Skin of body (tissue), 1 donor: ENCODE measurements at regions not wholly inside any gene's neighbourhood (a gene's known extent, or its start where the extent isn't known, plus 50 kb on each side); places are given as distances from the start of the nearest gene placed in this dataset.

Source experiments
- DNase-seq: peaks from one replicate; lab custom pipeline; 2025; lab: John Stamatoyannopoulos, UW

DNA sequence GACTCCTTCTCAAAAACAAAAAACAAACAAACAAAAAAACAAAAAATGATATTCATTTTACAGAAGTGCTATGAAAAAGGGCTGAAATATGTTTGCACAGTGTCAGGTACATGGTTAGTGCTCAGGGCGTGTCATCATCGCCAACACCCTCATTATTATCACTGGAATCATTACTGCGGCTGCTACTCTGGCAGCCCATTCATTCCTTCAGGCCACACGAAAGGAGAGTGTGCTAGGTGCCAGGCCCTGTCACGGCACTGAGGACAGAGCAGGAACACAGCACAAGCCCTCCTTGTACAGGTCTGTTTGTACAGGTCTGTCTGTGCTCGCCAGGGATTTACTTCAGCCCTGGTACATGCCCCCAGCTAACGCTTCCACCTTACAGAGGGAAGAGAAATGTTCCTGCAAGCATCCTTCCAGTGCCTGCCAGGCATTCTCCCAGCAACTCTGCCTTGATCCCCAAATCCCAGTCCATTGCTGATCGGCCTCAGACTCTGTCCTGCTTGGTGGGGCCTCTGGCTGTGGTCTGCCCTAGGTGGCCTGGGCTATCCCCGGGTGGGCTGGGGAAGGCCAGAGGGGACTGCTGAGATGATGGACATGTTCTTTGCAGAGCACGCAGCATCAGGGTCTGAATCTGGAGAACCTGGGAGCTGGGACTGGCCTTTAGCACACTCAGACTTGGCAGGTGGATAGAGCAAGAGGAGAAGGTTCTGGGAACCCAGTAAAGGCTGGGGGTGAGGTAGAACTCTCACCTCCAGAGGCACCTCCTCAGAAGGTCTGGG is 210.7 kb downstream of the URI1 start:
- no peak for DNase-seq

DNA sequence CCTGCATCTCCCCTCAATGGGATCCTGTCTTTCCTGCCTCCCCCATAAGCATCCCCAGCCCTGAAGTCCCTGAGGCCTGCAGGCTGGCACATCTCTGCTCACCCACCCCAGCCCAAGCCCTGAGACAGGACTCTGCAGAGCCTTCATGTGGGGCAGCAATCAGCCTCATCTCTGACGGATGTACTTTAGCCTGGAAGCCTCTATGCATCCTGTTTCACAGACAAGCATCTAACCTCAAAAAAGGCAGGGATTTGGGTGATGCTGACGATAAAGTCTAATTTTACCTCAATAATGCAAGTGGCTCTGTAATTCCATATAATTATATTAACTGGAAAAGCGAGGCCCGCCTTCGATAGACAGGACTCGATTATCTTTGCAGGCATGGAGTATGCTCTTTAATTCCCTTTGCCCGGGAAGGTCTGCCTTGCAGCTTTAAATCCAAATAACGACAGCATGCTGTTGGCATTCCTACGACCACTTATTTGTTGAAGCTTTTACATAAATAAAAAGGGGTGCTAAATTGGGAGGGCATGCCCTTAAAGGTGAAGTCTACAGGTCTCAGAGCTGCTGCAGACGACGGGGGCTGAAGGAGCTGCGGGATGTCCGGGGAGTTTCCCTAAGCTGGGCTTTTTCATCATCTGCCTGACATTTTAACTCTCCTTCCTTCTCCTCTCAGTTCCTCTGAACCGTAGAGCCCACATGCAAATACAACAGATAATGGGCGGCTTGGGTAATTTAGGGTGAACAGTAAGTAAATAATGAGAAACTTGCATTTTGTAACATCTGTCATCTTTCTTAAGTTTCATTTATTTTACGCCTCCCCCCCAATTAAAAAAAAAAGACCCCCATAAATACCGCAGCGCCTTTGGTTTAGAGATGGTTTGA is 211.5 kb downstream of the URI1 start:
- DNase-seq = no peak

DNA sequence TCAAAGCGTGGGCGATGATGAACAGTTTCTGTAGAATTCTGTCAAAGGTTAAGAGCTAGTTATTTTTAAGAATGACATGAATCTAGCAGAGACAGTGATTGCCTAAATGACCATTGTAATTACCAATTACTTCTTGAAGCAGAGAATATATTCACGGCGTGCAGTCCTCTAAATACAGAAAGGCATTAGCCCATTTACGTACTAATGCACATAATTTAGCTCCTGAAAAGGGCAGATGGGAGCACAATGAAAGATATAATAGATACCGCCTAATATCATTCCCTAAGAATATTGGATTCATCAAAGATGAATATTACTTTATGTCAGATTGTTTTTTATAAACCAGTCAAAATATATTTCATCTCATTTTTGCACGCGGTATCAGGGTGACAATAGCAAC is 212.4 kb downstream of the URI1 start:
- no peak for DNase-seq

DNA sequence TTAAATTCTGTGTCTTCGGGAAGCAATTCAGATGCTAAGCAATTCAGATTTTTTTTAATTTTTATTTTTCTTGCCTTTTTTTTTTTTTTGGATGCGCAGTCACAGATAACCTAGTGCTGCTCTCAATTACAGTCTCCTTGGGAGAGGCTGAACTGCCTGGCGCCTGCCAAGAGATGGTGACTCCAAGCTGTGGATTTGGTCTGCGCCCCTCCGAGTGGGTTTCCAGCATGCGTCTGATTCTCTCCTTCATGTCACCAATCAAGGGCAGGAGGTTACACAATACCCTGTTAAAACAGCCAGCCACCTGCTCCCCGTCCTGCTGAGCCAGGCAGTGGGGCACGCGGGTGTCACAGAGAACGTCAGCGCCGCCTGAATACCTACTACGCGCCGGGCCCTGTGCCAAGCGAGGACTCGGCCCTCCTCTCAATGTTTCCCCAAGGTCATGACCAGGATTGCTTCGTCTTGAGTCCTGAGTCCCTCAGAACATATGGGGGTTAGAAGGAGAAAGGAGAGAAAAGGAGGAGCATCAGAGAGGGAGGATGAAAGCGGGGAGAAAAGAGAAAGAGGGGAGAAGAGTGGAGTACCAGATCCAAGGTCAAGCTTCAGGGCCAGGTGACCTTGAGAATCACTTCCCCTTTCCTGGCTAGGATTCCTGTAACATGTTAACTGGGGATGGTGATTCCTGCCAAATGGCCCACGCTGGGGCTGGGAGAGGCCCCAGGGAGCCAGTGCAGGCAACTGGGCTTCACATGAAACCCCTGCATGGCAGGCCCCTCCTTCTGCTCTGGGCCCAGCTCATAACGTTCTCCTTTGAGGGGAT is 213.6 kb downstream of the URI1 start:
- DNase-seq = no peak

DNA sequence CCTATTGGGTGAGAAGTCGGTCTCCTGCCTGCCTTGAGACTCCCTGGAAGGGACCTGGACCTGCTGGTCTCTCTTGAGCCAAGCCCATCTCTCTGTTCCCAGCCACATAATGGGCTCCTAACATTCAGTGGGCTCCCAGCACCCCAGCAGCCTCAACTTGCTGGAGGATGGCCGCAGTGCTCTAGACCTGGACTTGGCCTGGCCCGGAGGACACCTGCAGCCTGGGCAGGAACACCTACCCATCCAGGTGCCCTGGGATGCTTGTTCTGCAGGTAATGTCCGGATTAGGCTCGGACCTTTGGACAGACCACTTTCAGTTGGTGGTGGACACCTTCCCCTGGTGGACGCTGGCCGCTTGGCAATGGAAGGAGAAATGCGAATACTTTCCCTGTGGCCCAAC is 214.6 kb downstream of the URI1 start:
- DNase-seq = no peak

DNA sequence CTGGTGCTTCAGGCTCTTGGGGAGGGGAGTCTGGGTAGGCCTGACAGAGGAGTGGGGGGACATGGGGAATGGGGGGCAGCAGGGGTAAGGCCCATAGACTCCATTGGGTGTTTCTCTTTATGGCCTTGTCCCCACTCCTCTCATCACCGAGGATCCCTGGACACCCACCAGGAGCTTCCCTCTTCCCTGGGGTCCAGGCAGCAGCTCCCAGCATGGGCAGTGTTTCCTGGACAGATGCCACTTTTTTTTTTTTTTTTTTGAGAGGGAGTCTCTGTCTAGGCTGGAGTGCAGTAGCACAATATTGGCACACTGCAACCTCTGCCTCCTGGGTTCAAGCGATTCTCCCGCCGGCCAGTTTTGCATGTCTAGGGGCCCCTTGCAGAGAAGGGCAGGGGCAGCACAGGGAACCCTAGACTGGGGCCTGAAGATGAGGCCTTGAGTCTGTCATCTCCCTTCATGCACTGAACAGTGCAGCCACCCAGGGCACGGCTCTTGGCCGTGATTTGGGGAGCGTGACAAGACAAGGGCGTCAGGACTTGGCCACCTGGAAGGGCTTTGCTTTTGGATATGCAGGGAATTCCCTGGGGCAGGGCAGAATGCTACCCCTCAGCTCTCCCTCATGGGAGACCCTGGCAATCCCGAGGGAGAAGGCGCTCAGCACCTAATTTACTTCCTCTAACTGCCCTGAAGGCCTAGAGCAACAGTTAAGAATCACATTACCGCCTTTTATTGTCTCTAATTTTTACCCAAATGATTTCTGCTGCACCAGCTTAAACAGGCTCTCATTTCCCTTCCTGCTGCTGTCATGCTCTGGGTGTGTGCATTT is 213.9 kb upstream of the ZNF536 start:
- DNase-seq = no peak

DNA sequence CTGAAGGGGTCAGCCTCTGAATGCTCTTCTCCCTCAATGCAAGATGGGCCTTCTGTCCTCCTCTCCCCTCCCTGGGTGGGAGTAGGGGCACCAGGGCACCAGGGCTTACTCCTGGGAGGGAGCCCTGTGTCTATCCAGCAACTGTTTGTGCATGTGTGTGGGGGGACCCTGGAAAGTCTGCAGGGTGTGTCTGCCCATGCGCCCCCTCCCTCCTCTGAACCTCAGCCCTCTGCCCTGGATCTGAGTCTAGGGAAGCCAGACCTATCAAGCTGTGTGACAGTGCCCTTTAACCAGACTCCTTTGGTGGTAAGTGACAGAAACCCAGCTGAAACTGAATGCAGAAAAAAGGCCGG is 213.3 kb upstream of the ZNF536 start:
- no peak for DNase-seq

DNA sequence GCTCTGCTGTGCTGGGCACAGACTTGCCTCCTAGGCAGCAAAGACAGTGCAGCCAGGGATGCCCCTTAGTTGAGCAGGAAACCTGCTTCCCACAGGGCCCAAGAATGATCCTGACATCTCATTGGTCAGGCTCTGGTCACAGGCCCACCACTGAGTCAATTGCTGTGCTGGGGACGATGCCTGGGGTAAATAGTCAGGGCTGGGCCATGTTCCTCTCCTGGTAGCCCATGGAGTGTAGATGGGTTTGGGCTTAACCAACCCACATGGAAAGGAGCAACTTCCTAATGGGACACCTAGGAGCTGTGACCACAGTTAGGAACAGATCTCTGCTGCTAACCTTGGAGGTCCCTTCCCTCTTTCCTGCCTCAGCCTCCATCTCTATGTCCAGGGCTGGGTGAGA is 212.5 kb upstream of the ZNF536 start:
- DNase-seq = no peak

DNA sequence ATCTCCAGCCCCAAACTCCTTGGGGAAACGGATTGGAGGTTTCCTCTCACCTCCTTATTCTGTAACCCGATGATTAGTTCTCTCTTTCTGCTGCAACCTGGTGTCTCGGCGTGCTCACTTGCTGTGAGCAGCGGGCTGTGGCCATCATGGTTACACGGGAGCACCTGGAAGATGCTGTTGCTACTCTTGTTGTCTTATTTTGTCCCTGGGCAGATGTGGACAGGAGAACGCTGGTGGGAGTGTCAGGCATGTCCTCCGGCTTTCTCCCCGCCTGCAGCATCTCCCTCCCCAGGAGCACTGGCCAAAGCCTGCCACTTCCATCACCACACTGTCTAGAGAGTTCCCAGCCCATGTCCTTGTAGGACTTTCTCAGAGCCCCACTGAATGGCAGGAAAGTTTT is 211.8 kb upstream of the ZNF536 start:
- no peak for DNase-seq

DNA sequence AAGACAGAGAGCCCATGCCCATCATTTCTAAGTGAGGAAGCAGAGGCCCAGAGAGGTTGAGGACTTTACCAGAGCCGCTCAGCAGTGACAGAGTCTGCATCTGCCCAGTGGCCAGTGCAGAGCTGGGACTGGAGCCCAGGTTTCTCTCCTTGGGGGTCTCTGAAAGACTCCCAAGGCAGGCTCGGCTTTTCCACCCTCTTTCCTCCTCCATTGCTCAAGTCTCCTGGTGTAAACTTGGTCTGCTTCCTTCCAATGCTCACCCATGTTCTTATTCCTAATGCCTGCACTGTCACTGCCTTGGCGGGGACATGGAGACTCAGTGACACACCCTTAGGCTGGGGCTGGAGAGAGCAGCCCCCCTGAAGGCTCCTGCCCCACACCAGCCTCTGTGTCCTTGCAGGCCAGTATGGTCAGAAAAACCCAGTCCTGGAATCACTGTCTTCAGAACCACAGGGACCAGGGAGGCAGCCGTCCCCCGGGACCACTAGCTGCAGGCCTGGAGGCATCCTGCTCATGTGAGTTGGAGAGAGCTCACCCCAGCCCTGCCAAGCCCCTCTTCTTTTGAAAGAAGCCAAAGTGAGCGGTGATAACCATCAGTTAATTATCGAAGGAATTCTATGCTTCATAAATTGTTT is 211.0 kb upstream of the ZNF536 start:
- no peak for DNase-seq

DNA sequence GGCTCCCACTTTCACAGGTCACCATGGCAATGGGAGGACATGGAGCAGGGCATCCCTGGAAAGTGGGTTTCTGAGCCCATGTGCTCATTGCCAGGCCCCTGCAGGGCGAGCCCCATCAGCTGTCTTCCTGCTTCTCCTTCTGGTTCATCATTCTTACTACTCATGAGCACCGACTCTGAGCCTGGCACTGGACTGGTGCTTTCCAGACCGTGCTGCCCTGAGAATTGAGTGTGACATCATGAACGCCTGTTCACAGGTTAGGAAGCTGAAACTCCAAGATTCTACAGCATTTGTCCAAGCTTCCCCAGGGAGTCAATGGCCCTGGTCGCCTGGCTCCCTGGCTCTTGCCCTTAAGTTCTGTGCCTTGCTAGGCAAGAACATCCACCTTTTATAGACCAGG is 210.4 kb upstream of the ZNF536 start:
- DNase-seq = no peak

DNA sequence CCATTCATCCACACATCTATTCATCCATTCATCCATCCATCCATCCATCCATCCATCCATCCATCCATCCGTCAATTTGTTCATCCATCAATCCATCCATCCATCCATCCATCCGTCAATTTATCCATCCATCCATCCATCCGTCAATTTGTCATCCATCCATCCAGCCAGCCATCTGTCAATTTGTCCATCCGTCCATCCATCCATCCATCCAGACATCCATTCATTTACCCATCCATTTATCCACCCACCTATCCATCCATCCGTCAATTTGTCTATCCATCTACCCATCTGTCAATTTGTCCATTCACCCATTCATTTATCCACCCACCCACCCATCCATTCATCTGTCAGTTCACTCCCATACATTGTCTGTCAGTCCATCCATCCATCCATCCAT is 209.5 kb upstream of the ZNF536 start:
- DNase-seq = no peak

DNA sequence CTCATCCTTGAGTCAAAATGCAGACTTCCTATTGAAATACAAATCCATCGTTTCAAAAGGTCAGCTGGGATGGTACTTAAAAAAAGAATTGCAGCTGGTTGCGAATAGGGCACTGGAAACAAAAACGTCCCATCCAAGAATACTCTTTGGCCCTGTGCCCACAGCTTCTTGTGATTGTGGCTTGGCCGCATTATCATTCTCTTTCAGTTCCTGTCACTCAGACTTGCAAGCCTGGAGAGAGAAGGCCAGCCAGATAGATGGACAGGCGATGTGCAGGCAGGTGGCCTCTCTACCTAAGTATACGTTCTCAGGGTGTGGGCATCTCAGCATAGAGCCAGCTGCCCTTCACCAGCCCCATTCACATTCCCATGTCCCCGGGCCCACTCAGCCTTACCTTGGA is 208.5 kb upstream of the ZNF536 start:
- no peak for DNase-seq

DNA sequence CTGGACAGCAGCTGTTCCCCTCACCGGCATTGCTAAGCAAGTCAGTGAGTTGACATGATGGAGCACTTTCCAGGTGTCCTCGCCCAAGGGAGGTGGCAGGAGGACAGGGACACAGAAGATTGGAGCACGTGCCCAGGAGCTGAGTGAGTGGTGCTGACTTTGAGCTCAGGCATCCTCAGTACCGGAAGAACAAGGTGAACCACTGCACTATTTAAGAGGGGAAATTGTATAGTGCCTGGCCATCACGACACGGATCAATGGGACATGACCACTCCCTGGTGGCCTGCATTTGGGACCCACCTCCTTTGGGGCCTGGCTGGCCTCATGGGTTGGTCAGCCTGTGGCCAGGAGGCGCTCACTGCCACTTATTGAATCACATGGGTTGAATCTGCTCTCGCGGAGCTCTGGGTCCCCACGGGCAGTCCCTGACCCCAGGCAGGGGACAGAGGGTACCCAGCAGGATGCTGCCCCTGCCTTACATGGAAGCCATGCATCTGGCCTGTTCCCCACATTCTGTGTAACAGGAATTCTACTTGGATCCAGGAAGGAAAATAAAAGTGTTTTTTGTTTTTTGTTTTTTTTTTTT is 206.9 kb upstream of the ZNF536 start:
- DNase-seq = no peak

DNA sequence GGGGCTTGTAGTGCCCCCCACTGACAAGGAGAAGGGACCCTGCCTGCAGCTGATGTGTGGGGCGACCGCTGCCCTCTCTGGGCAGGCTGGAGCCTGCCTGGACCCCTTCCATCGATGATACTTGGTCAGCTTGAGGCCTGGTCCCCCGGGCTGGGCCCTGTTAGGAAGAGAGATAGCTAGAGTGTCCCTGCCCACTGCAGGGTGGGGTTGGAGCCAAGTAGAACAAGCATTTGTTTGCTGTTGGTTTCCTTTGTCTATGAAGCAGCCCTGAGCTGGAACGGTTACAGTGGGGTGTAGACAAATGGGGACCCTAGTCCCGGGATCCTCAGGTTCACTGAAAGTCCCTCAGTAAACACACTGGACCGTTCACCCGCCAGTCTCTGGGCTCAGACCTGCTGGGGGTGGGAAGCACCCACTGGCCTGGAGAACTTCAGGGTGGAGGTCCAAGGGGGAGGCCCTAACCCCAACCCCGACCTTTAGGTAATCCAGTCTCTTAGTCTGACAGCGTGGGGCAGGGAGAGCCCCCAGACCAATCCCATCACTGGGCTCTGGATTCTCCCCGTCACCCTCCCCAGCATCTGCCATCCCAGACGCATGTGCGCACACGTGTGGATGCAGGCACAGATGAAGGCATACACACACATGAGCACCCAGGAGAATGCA is 204.8 kb upstream of the ZNF536 start:
- no peak for DNase-seq

DNA sequence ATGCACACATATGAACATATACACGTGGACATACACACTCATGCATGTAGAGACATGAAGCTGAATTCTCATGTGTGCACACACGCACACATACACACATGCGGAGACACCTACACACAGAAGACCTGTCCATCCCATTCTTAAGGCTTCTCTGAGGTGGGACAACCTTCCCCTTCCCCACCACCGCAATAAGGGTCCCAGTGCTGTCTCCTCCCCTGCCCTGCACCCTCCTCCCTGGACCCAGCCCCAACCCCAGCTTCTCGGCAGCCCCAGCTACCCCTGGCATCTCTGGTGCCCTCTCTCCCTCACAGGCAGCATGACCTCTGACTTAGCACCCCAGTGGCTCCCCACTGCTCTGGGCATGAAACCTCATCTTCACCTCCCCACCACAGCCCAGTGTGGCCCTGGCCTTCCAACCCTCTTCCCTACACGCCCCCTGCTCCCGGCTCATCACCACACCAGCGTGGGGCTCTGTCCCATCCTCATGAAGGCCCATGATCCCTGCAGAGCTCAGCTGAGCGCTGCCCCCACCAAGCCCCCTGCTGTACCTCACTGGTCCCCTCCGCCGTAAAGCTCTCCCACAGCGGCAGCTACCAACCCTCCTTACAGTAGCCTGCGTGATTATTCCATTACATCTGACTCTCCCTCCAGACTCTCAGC is 204.1 kb upstream of the ZNF536 start:
- no peak for DNase-seq

DNA sequence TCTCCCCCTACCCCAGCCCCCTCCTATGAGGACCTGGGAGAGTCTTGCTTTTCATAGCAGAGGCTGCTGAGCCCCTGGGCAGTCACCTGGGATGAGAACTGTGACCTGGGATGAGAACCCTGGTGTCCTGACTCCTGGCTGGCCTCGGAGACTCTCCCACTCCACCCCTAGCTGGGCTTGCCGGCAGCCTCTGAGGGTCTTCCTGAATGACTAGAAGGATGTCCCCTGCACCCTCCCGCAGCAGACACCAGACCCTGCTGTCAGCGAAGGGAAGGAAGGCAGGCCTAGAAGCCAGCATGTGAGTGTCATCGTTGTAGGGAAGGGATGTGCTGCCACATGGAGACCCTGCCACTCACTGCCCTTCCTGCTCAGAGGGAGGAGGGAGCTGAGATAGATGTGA is 203.4 kb upstream of the ZNF536 start:
- no peak for DNase-seq

DNA sequence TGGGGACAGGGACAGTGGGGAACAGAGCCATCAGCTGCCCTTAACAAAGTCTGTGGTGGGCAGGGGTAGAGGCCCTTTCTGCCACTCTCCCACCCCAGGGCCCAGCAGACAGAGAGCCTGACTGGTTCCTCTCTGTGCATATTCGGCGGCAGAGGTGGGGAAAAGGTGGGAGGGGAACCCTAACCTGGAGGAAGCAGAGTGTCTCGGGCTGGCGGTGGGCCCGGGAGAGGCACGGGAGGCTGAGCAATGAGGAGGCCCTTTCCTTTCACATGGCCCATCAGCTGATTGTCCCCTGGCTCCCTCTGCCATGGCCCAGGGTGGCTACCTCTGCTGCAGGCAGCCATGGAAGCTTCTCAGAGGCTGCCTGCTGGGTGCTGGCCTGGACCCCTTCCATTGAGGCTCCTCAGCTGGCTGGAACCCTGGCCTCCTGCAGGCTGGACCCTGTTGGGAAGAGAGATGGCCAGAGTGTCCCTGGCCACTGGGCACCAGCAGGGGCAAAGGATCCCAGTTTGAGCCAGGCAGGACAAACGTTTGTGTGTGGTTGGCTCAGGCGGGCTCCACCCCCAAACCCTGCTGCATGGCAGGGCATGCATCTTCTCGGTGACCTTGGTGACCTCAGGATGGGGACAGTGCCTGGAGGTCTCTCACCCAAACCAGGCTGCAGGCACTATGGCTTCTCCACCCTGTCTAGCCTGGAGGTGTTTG is 202.8 kb upstream of the ZNF536 start:
- DNase-seq = no peak

DNA sequence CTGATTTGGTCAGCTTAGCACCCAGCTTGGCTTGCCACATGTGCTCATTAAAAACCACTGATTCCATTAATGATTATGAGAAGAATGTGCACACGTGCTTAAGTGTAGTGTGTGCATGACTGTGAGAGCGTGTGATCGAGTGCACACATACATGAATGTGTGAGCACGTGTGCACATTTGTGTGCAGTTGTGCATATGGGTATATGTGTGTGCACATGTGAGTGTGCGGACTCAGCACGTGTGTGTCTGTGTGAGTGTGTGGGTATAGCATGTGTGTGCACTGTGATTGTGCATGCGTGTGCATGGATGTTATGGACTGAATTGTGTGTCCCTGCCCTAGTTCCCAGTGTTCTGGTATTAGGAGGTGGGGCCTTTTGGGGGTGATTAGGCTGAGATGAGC is 202.1 kb upstream of the ZNF536 start:
- DNase-seq = no peak
